ENCODE measurements at regions not wholly inside any gene's neighbourhood (a gene's known extent, or its start where the extent isn't known, plus 50 kb on each side); places are given as distances from the start of the nearest gene placed in this dataset.

GRCh38 chr6:77339926-77340325, 123.4 kb downstream of the HTR1B start:
- FAIRE-seq, result no peak

DNA sequence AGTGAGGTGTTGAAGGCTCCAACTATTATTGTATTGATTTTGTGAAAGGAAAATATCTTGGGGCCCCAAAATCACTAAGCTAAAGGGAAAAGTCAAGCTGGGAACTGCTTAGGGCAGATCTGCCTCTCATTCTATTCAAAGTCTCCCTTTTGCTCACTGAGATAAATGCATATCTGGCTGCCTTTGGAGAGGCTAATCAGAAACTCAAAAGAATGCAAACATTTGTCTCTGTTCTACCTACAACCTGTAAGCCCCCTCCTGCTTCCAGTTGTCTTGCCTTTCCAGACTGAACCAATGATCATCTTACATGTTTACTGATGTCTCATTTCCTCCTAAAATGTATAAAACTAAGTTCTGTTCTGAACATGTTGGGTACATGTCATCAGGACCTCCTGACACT, 125.9 kb downstream of the HTR1B start:
- H3K36me3 ChIP-seq (ENCODE audit: control insufficient read depth, insufficient read depth, low read length), result no peaks in the 10 kb centered on the region
- H3K27me3 ChIP-seq (ENCODE audit: control insufficient read depth, insufficient read depth, low read length), result no peaks in the 10 kb centered on the region
- FAIRE-seq (no peak), DNase-seq (ENCODE audit: low read depth) (no peak)
- TF ChIP-seq CTCF (IDR thresholded peaks at IDR 0.05; ENCODE audit: insufficient read depth, low read length, severe bottlenecking), result no peak
- H3K4me3 ChIP-seq (ENCODE audit: low read depth, low read length), result no peak overlapping the region

More at GRCh38 chr6:77339926-77340325, 123.4 kb downstream of the HTR1B start:
- DNase-seq (ENCODE audit: low read depth), result no peak
- Histone ChIP-seq H3K27me3 (ENCODE audit: control insufficient read depth, insufficient read depth, low read length) (no peaks in the 10 kb centered on the region), H3K36me3 (ENCODE audit: control insufficient read depth, insufficient read depth, low read length) (no peaks in the 10 kb centered on the region), H3K4me3 (ENCODE audit: low read depth, low read length) (no peak overlapping the region)
- no peak for TF ChIP-seq CTCF (IDR thresholded peaks at IDR 0.05; ENCODE audit: insufficient read depth, low read length, severe bottlenecking)

DNA sequence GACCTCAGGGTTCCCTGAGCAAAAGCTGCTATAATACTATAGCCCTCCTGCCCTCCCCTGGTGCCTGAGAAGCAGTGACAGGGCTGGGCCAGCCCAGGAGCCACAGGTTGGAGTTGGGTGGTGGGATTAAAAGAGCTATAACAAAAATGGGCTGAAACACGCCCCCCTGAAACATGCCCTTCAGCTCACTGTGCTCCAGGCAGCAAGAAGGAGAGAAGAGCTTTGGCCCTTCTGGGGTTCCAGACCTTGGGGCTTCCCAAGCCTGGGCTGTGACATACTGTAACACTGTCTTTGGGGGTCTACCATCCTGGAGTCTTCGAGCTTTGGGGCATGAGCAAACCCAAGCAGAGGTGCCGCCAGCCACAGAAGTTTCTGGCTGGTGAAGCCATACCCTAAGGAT, 129.2 kb downstream of the HTR1B start:
- no peak for TF ChIP-seq CTCF (IDR thresholded peaks at IDR 0.05; ENCODE audit: insufficient read depth, low read length, severe bottlenecking)
- DNase-seq (ENCODE audit: low read depth) (no peak), FAIRE-seq (no peak)
- Histone ChIP-seq H3K36me3 (ENCODE audit: control insufficient read depth, insufficient read depth, low read length) (no peaks in the 10 kb centered on the region), H3K4me3 (ENCODE audit: low read depth, low read length) (no peak overlapping the region), H3K27me3 (ENCODE audit: control insufficient read depth, insufficient read depth, low read length) (no peaks in the 10 kb centered on the region)

GRCh38 chr6:77332915-77333623, 130.2 kb downstream of the HTR1B start:
- Histone ChIP-seq H3K4me3 (ENCODE audit: low read depth, low read length) (no peak overlapping the region), H3K36me3 (ENCODE audit: control insufficient read depth, insufficient read depth, low read length) (no peaks in the 10 kb centered on the region), H3K27me3 (ENCODE audit: control insufficient read depth, insufficient read depth, low read length) (no peaks in the 10 kb centered on the region)
- DNase-seq (ENCODE audit: low read depth), result no peak
- FAIRE-seq, result no peak
- no peak for TF ChIP-seq CTCF (IDR thresholded peaks at IDR 0.05; ENCODE audit: insufficient read depth, low read length, severe bottlenecking)

DNA sequence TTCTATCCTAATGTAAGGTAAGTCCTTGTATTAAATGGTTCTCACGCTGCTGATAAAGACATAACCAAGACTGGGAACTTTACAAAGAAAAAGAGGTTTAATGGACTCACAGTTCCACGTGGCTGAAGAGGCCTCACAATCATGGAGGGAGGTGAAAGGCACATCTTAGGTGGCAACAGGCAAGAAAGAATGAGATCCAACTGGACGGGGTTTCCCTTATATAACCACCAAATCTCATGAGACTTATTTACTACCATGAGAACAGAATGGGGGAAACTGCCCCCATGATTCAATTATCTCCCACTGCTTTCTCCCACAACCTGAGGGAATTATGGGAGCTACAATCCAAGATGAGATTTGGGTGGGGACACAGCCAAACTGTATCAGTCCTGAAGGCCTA, 136.6 kb downstream of the HTR1B start:
- FAIRE-seq (no peak), DNase-seq (ENCODE audit: low read depth) (no peak)
- TF ChIP-seq CTCF (IDR thresholded peaks at IDR 0.05; ENCODE audit: insufficient read depth, low read length, severe bottlenecking), result no peak
- no peak overlapping the region for H3K4me3 ChIP-seq (ENCODE audit: low read depth, low read length)
- no peaks in the 10 kb centered on the region for H3K36me3 ChIP-seq (ENCODE audit: control insufficient read depth, insufficient read depth, low read length)
- no peaks in the 10 kb centered on the region for H3K27me3 ChIP-seq (ENCODE audit: control insufficient read depth, insufficient read depth, low read length)

- DNase-seq (ENCODE audit: low read depth) (no peak), FAIRE-seq (no peak)
- H3K4me3 ChIP-seq (ENCODE audit: low read depth, low read length), result no peak overlapping the region
- H3K27me3 ChIP-seq (ENCODE audit: control insufficient read depth, insufficient read depth, low read length), result no peaks in the 10 kb centered on the region
- TF ChIP-seq CTCF (IDR thresholded peaks at IDR 0.05; ENCODE audit: insufficient read depth, low read length, severe bottlenecking), result no peak
- no peaks in the 10 kb centered on the region for H3K36me3 ChIP-seq (ENCODE audit: control insufficient read depth, insufficient read depth, low read length)
These were observed 137.3 kb downstream of the HTR1B start for GRCh38 chr6:77326029-77326428.

Measured in bronchial epithelial cell (primary cell).